GM12878 (cell line): ENCODE measurements at regions not wholly inside any gene's neighbourhood (a gene's known extent, or its start where the extent isn't known, plus 50 kb on each side); places are given as distances from the start of the nearest gene placed in this dataset.

Source experiments
- ATAC-seq: fragments of 200-7000 bp; cut with Tn5 transposase; 3 replicates; pipeline ENCODE4 v1.9.1; 2020; ENCODE audit warnings: mild to moderate bottlenecking, moderate library complexity
- BruUV-seq: library from RNA; stranded (reverse); fragments of 400-500 nt; replicated peaks from 2 replicates; lab custom pipeline; 2021; lab: Mats Ljungman, UMichigan
- CTCF ChIA-PET: fragments of 300-600 bp; sonication (Branson Sonifier 250); formaldehyde crosslinking; extraction: SDS; loops from one replicate; lab custom pipeline; 2021; ENCODE audit warnings: inconsistent platforms; lab: Yijun Ruan, JAX
- POLR2A ChIA-PET: fragments of 350-600 bp; formaldehyde crosslinking; extraction: SDS; loops from one replicate; lab custom pipeline; 2021; ENCODE audit warnings: inconsistent platforms; lab: Charles Lee
- RAD21 ChIA-PET: fragments of 300-600 bp; sonication (Branson Sonifier 250); formaldehyde crosslinking; loops from one replicate; lab custom pipeline; 2023; ENCODE audit warnings: antibody characterized with exemption; ENCODE audit not compliant: unreplicated experiment; lab: Charles Lee
- SMC1A ChIA-PET: fragments of 300-600 bp; sonication (Branson Sonifier 250); formaldehyde crosslinking; loops from one replicate; lab custom pipeline; 2023; ENCODE audit not compliant: unreplicated experiment, uncharacterized antibody; lab: Charles Lee
- DNase-seq: peaks from one replicate; pipeline ENCODE4 v3.0.0-alpha.2; 2011; ENCODE audit warnings: low read depth, low spot score
- FAIRE-seq: peaks from 3 replicates; lab custom pipeline; 2011; peaks lifted over from hg19 to GRCh38; lab: Jason Lieb, UNC
- H2AFZ ChIP-seq: 2 replicates; pipeline ENCODE4 v1.6.0; 2011; ENCODE audit warnings: low read depth, low read length, control low read depth; ENCODE audit not compliant: control insufficient read depth
- H3K27ac ChIP-seq: 2 replicates; pipeline ENCODE4 v1.5.1; 2011; ENCODE audit warnings: control low read depth; ENCODE audit not compliant: control insufficient read depth, insufficient read depth
- H3K27me3 ChIP-seq, 2 experiments: replicated peaks in 1 of 2; 2 replicates each; pipeline versions ENCODE4 v1.6.0 to v1.6.1; 2011; ENCODE audit warnings: low read length in 1 of 2; ENCODE audit not compliant: control insufficient read depth in 2 of 2, insufficient read depth in 2 of 2
- H3K36me3 ChIP-seq, 2 experiments: 2 replicates each; pipeline ENCODE4 v1.5.1; 2011; ENCODE audit warnings: low read length in 1 of 2; ENCODE audit not compliant: control insufficient read depth in 2 of 2, insufficient read depth in 2 of 2
- H3K4me1 ChIP-seq: 2 replicates; pipeline ENCODE4 v1.6.1; 2011; ENCODE audit warnings: mild to moderate bottlenecking, low read length, moderate library complexity, mixed read lengths; ENCODE audit not compliant: control insufficient read depth, insufficient read depth
- H3K4me2 ChIP-seq: 2 replicates; pipeline ENCODE4 v1.6.0; 2011; ENCODE audit warnings: control low read depth; ENCODE audit not compliant: control insufficient read depth, insufficient read depth
- H3K4me3 ChIP-seq: fragments of 200-600 bp; sonication (generic); 2 replicates; pipeline ENCODE4 v1.5.1; 2016
- H3K79me2 ChIP-seq: 2 replicates; pipeline ENCODE4 v1.6.0; 2011; ENCODE audit warnings: low read length; ENCODE audit not compliant: control insufficient read depth, insufficient read depth
- H3K9ac ChIP-seq: 2 replicates; pipeline ENCODE4 v1.8.0; 2011; ENCODE audit warnings: low read length, control low read depth, mixed read lengths; ENCODE audit not compliant: control insufficient read depth, insufficient read depth
- H3K9me3 ChIP-seq: replicated peaks from 3 replicates; pipeline ENCODE4 v1.5.1; 2011; ENCODE audit warnings: mild to moderate bottlenecking, low read length; ENCODE audit not compliant: control insufficient read depth, insufficient read depth
- H4K20me1 ChIP-seq: 2 replicates; pipeline ENCODE4 v1.6.0; 2011; ENCODE audit not compliant: control insufficient read depth, insufficient read depth
- BHLHE40 ChIP-seq, 2 experiments: fragments of 450-650 bp in 1 of 2; IDR thresholded peaks; 2 replicates each; pipeline ENCODE4 v1.6.1; 2011 to 2017; ENCODE audit warnings: low read depth in 2 of 2, borderline replicate concordance in 1 of 2, improper control_type of control experiment in 1 of 2, low read length in 1 of 2, mild to moderate bottlenecking in 1 of 2
- BRCA1 ChIP-seq: IDR thresholded peaks from 2 replicates; pipeline ENCODE4 v1.6.1; 2011; ENCODE audit warnings: low read depth, low read length, improper control_type of control experiment
- ESRRA ChIP-seq: IDR thresholded peaks from 2 replicates; pipeline ENCODE4 v1.6.1; 2012; ENCODE audit warnings: mild to moderate bottlenecking, low read length, improper control_type of control experiment
- IKZF1 ChIP-seq: fragments of 450-650 bp; conservative IDR thresholded peaks from 2 replicates; pipeline ENCODE4 v1.6.1; 2017; ENCODE audit warnings: antibody characterized with exemption, mild to moderate bottlenecking
- NRF1 ChIP-seq: conservative IDR thresholded peaks from 2 replicates; pipeline ENCODE4 v1.6.1; 2011; ENCODE audit warnings: mild to moderate bottlenecking, low read depth, low read length, improper control_type of control experiment
- TAF1 ChIP-seq: IDR thresholded peaks from 2 replicates; pipeline ENCODE4 v1.6.1; 2011; ENCODE audit warnings: mild to moderate bottlenecking, low read depth, low read length, borderline replicate concordance
- ZNF592 ChIP-seq: fragments of 450-650 bp; IDR thresholded peaks from 2 replicates; pipeline ENCODE4 v1.6.1; 2017; ENCODE audit warnings: mild to moderate bottlenecking, moderate library complexity
- WGBS: methylation state at CpG from one replicate; pipeline ENCODE4 v1.1.6; 2016; ENCODE audit warnings: low lambda C conversion rate; ENCODE audit not compliant: insufficient replicate concordance, insufficient coverage; ENCODE audit errors: missing lambda C conversion rate; 5-methylcytosine and 5-hydroxymethylcytosine counted together
- in situ Hi-C: fragments of 300-500 bp; cut with MboI; formaldehyde crosslinking; loops from 9 replicates; pipeline ENCODE4 v1.14.3; 2018; ENCODE audit warnings: mixed read lengths
- intact Hi-C: fragments of 100-400 bp; cut with micrococcal nuclease; formaldehyde crosslinking; loops from one replicate; pipeline ENCODE4 v1.14.2; 2022; ENCODE audit not compliant: unreplicated experiment

- TF ChIP-seq ZNF592 (no peak), BHLHE40 (IDR thresholded peaks at IDR 0.05; ENCODE audit: borderline replicate concordance in 1 of 2, low read depth in 2 of 2, low read length in 1 of 2) (no peak), TAF1 (no peak), ESRRA (no peak), BRCA1 (no peak), NRF1 (no peak)
Measured at GRCh38 chr22:34784056-34784455, 281.9 kb upstream of the ISX start (continued).

GRCh38 chr22:34797826-34798225 lies 268.1 kb upstream of the ISX start:
- ChIA-PET SMC1A (no interaction called here), CTCF (no interaction called here), RAD21 (no interaction called here), POLR2A (no interaction called here)
- intact Hi-C loops: no loop called here
- Histone ChIP-seq H3K4me2 (no peak overlapping the region), H4K20me1 (no peaks in the 10 kb centered on the region), H3K4me3 (no peak overlapping the region), H3K9me3 (no peaks in the 10 kb centered on the region), H3K79me2 (no peaks in the 10 kb centered on the region), H3K27ac (no peak overlapping the region), H3K9ac (no peak overlapping the region), H3K4me1 (no peaks in the 10 kb centered on the region), H3K36me3 (no peaks in the 10 kb centered on the region), H3K27me3 (peaks cover 0 to 2% of the 10 kb centered on the region in 2 experiments; a peak in 1 of 4 replicates), H2AFZ (no peak overlapping the region)
- no peak for DNase-seq
- no peak for FAIRE-seq
- no peak for TF ChIP-seq IKZF1
- BruUV-seq: no TSS peak
- 45% methylated on average over 5 of the region's 5 CpGs for WGBS
- no peak for ATAC-seq
- in situ Hi-C loops: no loop called here
